HG03103 (cell line): ENCODE measurements at regions not wholly inside any gene's neighbourhood (a gene's known extent, or its start where the extent isn't known, plus 50 kb on each side); places are given as distances from the start of the nearest gene placed in this dataset.
"Not testable (repeated sequence)": the region's sequence is repeated elsewhere in the genome, so short reads cannot be mapped to it uniquely, and the experiment has no call there.

ENCODE experiments used
- ATAC-seq: cut with Tn5 transposase; IDR thresholded peaks from one replicate; pipeline ENCODE4 v1.9.1; 2021; ENCODE audit warnings: low read depth; ENCODE audit not compliant: unreplicated experiment

DNA sequence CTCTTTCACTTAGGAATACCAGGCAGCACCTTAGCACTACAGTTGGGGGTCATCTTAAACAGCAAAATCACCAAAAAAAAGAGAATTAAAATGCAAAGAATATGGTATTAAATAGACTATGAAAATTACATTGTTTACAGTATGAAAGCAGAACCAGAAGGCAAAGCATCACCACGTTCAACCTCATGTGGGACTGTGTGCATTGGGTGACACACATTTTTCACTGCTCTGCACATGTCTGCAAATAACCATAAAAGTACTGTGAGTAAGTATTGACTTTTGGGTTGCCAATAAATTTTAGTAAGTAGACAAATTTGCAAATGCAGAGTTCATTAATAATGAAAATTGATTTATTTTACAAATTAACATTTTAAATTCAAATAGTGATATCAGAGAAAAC is 232.1 kb upstream of the ZWINT start:
- no peak for ATAC-seq

DNA sequence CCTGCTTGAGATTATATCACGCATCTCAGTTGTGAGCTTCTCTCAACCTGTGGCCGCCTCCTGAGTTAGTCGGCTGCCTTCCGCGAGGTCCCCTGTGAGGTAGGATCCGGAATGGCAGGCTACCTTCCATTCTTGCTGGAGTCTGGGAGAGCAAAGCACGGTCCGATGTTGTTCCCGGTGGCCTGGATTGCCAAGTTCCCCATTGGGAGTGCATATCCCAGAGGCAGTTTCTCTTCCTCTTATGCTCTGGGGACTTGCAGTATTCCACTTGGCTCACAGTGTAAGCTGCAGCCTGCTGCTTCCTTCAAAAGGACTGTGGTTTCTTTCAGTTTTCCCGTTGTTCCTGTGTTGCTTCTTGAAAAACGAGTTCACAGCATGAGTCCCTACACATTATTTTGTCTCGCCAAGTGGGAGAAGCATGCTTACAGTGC is 225.4 kb upstream of the ZWINT start:
- ATAC-seq: no peak

DNA sequence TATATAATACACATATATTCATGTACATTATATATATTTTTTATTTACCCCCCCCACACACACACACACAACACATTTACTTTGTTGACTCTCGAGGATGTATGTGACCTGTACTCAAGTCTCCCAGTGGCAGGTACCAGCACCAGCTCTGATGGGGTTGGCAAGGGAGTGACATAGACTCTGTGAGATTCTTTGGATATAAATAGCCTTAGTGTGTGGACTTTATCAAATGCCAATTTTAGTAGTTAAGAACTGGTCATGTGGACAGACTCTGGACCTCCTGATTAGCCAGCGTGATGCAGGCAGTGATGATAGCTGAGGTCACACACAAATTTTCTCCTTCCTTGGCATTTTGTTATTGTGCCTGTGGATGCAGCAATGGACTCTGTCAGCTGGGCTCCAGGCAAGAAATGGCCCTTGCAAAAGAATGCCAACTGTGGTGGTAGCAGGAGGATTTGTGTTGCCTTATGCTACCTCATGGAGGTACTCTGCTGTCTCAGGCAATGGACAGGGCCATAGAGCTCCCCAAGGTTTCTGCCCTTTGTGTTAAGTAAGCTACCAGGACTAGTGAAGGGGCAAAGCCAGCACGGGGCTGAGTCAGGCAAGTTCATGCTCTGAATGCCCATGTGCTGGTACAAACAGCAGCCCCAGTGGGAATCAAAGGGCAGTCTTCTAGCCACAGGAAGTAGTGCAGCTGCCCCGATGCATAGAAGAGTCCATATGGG is 224.6 kb upstream of the ZWINT start:
- no peak for ATAC-seq

DNA sequence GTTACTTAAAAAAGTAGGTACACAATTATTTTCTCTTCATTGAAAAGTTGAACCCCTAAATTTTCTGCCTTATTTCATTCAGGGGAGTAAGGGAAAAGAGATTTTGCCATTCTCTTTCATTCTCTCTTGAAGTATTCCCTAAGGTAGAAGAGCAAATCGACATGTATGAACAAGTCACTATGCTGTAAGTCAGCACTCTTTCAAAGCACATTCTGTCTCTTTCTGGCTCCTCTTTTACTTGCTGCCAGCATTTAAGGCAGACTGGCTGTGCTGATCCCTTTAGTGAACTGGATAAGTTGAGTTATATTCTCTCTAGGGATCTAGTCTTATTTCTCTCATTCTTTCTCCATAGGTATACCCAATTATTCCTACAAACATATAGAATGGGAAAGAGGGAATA is 222.3 kb upstream of the ZWINT start:
- no peak for ATAC-seq

DNA sequence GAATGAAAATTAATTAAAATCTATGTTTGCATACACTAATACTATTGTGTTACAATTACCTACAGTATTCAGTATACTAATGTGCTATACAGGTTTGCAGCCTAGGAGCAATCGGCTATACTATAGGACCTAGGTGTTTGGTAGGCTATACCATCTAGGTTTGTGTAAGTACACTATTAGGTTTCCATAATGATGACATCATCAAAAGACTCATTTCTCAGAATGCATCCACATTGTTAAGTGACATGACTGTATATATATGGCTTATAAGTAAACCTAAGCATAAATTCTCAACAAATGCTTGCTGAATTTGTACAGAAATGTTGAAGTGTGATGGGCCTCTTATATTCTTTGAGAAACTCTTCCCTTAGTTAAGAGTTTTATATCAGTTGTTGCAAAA is 206.5 kb upstream of the ZWINT start:
- ATAC-seq: no peak

DNA sequence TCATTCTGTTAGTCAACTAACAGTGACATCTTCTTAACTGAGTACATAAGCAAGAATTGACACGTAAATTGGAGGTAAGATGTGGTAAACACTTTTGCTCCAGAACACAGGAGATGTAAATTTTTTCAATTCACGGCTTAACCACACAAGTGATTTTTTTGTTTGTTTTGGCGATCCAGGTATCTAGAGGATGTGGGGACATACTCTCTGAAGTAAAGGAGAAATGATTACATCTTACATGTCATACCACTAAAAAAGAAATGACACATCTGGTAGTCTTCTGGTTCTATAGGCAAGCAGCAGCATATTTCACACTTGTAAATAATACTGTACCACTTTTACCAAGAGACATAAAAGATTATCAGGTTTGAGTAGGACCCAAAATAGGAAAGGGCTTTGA is 200.3 kb upstream of the ZWINT start:
- ATAC-seq: no peak

DNA sequence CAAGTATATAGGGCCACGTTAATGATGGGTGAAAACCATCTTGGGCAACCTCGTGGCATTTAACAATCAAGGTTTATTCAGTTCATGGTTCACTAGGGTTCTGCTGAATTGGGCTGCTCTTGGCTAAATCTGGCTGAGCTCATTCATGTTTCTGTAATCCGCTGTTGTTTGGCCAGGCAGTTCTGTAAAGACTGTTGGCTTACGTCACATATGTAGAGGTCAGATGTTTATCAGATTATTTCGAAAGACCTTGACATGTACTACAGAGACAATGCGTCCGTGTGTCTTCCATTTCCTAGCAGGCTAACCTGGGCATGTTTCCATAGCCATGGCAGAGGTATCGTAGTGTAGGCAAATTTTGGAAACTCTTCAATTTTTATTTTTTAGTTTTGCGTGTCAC is 190.0 kb upstream of the ZWINT start:
- no peak for ATAC-seq

DNA sequence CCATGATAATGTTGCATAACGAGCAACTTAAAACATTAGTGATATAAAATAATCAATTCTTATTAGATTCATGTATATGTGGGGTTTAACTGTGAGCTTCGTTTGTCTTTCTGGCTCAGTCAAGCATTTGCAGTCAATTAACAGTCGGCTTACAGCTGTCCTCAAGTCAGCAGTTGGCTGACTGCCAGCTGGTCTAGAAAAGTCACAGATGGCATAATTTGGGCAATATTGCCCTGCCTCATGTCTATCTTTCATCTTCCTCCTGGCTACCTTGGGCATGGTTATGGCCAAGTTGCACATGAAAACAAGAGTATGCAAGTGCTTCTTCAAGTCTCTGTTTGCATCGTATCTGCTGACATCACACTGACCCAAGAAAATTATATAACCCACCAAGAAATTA is 186.1 kb upstream of the ZWINT start:
- no peak for ATAC-seq

DNA sequence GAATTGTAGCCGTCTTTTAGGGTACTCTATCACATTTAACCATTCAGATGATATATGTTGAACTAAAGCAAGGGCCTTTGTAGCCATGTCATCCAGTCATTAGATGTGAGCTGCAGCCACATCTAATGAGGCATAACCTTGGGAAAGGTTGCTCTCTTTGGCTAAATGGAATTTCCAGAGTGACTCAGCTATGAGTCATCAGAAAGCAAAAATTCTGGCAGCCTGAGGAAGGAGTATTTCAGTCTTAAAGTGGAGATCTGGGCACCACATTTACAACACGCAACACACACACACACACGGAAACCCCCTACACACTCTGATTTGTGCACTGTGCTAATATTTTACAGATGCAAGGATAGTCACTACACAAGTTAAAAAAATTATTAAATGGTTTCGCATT is 176.9 kb upstream of the ZWINT start:
- no peak for ATAC-seq

DNA sequence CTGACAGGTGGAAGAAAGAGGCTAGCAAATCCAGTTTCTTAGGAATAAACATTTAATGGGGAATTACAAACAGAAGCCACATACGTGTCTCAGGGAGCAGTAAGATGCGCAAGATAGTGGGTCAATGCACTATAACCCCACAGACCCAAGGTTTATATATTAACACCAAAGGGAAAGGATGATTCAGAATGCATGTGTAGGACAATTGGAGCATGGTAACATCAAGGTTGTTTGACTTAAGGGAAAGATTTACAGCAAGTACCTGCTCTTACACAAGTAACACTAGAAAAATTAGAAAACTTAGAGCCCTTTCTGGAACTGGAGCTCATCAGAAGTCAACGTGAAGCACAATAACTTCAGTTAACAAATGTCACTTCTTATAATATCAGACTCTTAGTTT is 161.1 kb upstream of the ZWINT start:
- ATAC-seq: no peak

DNA sequence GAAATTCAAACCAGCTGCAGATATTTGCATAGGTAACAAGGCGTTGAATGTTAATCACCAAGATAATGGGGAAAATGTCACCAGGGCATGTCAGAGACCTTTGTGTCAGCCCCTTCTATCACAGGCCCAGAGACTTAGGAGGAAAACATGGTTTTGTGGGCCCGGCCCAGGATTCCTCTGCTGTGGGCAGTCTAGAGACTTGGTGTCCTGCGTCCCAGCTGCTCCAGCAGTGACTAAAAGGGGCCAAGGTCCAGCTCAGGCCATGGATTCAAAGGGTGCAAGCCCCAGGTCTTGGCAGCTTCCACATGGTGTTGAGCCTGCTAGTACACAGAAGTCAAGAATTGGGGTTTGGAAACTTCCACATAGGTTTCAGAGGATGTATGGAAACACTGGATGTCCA is 147.5 kb upstream of the ZWINT start:
- ATAC-seq: no peak

DNA sequence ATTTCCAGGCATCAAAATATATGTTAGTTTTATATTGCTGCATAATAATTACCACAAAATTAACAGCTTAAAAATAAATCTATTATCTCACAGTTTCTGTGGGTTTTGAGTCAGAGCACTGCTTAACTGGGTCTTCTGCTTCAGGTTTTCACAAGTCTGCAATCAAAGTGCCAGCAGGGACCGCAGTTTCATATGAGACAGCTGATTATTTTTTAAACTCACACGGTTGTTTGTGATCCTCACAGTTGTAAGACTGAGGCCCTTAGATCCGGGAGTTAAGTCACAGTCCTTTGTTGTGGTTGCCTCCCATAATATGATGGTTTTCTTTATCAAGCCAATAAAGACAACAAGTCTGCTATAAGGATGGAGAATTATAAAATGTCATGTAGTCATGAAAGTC is 146.0 kb upstream of the ZWINT start:
- no peak for ATAC-seq

DNA sequence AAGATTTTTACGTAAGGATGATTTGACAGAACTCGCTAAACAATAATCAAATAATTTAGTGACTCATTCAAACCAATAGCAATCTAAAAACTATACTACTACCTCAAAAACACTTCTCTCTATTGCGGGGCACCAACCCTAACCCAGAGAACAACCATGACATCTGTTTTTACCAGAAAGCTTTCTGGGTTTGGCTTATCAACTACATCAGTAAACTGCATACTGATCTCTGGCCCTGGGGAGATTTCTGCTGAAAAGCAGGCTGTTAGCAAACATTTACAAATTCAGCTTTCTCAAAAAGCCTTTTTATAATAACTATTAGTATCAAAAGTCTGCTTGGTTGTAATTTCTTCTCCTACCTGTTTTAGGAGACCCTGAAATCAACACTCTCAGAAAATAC is 144.5 kb upstream of the ZWINT start:
- ATAC-seq: no peak

DNA sequence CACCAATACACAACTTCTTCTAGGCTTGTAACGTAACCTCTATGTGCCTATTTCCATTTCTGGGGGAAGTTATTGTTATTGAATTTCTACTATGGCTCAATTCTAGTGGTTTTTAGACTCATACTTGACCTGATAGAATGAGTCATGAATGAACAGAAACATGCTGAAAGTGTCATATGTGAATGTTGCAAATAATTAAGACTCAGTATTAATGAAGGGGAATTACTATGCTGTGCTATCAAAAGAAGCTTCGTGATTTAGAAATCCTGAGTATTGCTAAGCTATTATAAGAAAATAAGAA is 135.1 kb upstream of the ZWINT start:
- ATAC-seq: no peak

DNA sequence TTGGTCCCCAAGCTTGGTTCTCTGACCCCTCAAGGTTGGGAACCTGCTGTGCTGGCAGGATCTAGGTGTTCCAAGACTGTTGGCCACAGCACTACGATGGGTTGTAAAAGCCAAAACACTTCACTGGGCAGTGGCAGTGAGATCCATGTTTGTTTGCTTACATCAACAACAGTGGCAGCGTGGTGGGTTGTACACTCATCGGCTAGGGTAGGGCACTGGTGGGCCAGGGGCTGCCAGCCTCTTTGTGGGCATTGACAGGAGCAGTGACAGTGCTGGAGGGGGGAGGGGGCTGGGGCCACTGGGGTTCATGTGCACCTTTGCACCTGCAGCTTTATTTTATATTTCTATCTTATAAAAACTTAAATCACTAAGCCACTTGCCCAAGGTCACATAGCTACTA is 126.7 kb upstream of the ZWINT start:
- no peak for ATAC-seq

DNA sequence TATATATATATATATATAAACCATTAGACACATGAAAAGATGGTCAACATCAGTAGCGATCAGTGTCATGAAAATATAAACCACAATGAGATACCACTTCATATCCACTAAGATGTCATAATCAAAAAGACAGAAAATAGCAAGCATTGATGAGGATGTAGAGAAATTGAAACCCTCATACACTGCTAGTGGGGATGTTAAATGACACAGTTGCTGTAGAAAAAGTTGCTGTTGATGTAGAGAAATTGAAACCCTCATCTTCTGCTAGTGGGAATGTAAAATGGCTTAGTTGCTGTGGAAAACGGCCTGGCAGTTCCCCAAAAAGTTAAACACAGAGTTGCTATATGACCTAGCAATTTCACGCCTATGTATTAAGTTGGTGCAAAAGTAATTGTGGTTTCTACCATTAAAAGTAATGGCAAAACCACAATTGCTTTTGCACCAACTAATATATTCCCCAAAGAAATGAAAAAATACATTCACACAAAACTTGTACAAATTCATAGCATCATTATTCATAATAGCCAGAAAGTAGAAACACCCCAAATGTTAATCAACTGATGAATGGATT is 120.5 kb upstream of the ZWINT start:
- ATAC-seq: no peak

DNA sequence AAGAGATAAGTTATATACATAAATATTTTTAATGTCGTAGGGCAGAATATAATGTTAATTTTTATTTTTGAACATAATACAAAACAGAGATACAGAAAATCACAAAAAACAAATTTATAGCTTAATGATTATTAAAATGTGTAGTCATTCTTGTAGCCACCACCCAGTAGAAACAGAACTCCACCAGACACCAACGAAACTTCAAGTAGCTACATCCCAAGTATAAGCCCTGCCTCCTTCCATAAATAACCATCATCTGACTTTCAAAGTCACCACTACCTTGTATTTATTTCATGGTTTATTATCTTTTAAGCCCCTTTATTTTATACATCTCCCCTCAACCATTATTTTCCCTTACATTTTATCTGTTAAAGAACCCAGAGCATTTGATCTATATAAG is 111.9 kb upstream of the ZWINT start:
- ATAC-seq: no peak

DNA sequence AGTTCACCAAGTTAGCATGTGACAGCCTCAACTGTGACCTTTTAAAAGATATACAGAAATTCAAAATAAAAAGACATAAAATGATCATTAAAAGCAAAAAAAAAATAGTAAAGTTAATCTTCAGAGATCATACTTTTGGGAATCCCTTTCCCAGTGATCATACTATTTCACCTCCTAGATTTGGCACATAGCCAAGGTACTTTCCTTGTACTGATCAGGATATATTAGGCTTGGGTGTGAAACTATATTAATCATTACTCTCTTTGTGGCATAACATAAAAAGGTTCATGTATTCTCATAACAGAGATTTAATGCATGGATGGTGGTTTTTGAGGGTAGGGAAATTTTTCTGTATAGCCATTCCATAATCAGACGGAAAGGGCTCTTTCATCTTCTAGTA is 109.6 kb upstream of the ZWINT start:
- no peak for ATAC-seq

DNA sequence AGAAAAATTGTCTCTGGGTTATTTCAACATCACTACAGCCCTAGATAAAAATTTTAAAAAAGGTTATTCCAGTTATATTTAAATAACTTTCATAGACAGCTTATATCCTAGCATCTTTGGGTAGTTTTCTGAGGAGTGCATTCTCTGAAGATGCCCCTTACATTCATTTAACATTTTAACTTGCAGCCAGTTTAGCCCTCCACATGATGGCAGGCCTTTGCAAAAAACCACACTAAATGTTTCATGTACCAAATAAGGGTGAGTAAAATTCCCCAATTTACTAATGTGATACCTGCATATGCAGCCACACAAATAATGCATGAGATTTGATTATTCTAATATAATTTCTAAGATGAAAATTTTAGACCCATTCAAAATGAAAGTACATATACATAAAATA is 108.4 kb upstream of the ZWINT start:
- no peak for ATAC-seq

DNA sequence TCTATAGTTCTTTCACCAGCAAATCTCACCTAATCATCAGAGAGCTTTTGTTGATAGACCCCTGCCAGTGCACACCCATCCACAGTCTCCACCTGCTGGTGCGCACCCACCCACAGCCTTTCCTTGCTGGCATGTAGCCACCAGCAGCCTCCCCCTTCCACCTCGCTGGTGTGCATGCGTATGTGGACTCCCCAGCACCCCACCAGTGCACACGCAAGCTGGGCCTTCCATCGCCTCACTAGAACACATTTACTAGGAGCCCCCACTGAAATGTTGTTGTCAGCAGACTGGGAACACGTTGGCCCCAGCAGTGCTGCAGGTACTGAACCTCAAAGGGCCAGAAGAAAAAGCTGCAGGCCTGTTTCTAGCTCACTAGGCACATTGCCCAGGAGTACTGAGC is 104.9 kb upstream of the ZWINT start:
- ATAC-seq: no peak

DNA sequence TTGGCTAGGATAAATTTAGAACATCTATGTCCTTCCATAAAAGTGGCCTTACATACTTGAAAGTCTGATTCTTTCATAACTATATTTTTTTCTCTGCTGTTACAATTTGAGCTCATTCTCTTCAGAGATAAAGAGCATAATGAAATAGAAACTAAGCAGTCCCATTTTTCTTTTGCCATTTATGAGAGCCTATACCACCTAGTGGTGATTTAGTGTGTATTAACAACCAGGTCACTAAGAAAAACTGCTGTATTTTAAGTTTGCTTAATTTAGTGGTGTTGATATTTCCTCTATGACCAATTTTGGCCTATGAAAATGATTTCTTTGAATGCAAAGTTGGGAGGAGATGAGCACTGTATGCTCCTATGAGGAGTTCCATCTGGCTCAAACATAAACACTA is 88.7 kb upstream of the ZWINT start:
- ATAC-seq: no peak

DNA sequence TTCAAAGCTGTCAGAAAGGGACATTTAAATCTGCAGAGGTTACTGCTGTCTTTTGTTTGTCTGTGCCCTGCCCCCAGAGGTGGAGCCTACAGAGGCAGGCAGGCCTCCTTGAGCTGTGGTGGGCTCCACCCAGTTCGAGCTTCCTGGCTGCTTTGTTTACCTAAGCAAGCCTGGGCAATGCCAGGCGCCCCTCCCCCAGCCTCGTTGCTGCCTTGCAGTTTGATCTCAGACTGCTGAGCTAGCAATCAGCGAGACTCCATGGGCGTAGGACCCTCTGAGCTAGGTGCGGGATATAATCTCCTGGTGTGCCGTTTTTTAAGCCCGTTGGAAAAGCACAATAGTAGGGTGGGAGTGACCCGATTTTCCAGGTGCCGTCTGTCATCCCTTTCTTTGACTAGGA is 86.6 kb upstream of the ZWINT start:
- ATAC-seq: not testable (repeated sequence)

DNA sequence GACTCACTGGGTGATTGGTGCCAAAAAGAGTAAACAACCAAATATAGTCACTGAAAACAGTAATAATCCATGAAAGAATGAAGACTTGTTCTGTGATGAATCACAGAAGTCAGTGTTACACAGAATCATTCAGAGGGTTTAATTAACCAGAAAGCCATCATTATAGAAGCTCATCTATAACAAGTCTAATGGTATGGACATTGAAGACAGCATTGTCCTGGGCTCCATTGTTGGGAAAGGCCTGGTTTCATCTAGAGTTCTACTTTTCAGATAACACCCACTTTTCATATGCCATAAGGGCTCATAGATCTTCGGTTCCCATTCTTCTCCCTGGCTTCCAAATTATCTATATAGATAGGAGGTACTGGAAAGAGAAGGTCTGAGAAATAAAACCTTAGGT is 80.3 kb upstream of the ZWINT start:
- not testable (repeated sequence) for ATAC-seq
